ENCODE measurements at regions not wholly inside any gene's neighbourhood (a gene's known extent, or its start where the extent isn't known, plus 50 kb on each side); places are given as distances from the start of the nearest gene placed in this dataset.
"Not testable (repeated sequence)": the region's sequence is repeated elsewhere in the genome, so short reads cannot be mapped to it uniquely, and the experiment has no call there.

DNA sequence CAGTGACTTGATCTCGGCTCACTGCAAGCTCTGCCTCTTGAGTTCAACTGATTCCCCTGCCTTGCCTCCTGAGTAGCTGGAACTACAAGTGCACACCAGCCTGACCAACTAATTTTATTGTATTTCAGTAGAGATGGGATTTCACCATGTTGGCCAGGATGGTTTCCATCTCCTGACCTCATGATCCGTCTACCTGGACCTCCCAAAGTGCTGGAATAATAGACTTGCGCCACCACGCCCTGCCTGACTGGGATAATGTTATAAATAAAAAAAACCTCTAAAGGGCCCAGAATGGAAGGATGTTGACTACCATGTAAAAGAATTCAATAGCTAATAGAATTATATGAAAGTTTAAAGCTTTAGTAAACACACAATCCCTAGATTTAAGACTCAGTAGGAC is 91.9 kb downstream of the TSPY10 start:
- no peak overlapping the region for H3K4me3 ChIP-seq (ENCODE audit: low read length)
- no peaks in the 10 kb centered on the region for H3K4me1 ChIP-seq (ENCODE audit: insufficient read depth, low read length)
- H3K36me3 ChIP-seq (ENCODE audit: insufficient read depth, low read depth, low read length) = no peaks in the 10 kb centered on the region
- no peaks in the 10 kb centered on the region for H3K27me3 ChIP-seq (ENCODE audit: insufficient read depth, low read length)
- H3K9ac ChIP-seq (ENCODE audit: low read depth, low read length) = no peak overlapping the region
- peaks cover 25% of the 10 kb centered on the region for H3K9me3 ChIP-seq (ENCODE audit: insufficient read depth, low read depth, low read length)
- H3K27ac ChIP-seq (ENCODE audit: low read length) = no peak overlapping the region

DNA sequence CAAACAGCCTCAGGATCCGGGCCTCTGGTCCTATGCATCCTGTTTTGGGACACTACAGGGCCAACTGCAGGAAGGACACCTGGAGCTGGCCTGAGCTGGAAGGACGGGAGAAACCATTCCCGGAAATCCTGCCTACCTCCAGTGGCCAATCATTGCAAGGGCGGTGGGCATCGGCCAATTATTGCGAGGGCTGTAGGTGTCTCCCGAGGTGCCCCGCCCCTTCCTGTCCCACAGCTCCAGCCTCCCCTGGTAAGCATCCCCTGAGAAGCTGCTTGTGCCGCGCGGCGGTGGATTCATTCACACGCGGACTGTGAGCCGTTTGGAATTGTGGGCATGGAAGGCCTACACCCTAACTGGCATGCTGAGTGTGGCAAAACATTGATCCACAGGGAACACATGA is 95.5 kb downstream of the TSPY10 start:
- Histone ChIP-seq H3K36me3 (ENCODE audit: insufficient read depth, low read depth, low read length) (no peaks in the 10 kb centered on the region), H3K4me1 (ENCODE audit: insufficient read depth, low read length) (no peaks in the 10 kb centered on the region), H3K9me3 (ENCODE audit: insufficient read depth, low read depth, low read length) (peaks cover 23% of the 10 kb centered on the region), H3K9ac (ENCODE audit: low read depth, low read length) (no peak overlapping the region), H3K4me3 (ENCODE audit: low read length) (no peak overlapping the region), H3K27me3 (ENCODE audit: insufficient read depth, low read length) (no peaks in the 10 kb centered on the region), H3K27ac (ENCODE audit: low read length) (no peak overlapping the region)

DNA sequence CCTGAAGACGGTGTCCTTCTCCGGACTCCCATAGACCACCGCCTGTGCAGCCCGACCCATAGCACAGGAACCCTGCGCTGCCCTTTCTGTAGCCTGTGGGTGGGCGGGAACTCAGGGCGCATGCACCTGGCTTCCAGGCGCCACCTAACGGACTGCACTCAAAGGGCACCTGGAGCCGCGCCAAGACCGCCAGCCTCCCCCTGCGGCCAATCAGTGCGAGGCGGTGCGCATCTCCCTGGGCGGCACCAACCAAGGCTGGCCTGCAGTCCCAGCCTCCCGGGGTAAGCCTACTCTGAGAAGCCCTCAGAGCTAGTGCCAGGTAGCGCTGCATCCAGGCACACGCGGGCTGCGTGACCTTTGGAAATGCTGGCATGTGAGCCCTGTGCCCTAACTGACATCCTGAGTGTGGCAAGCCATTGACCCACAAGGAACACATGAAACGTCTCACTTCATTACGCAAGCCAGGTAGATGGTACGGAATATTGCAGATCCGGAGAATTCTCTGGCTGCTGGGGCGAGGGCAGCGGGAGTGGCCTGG is 113.0 kb downstream of the TSPY10 start:
- not testable (repeated sequence) for H3K36me3 ChIP-seq (ENCODE audit: insufficient read depth, low read depth, low read length); H3K4me3 ChIP-seq (ENCODE audit: low read length); H3K9ac ChIP-seq (ENCODE audit: low read depth, low read length); H3K4me1 ChIP-seq (ENCODE audit: insufficient read depth, low read length); H3K9me3 ChIP-seq (ENCODE audit: insufficient read depth, low read depth, low read length); H3K27ac ChIP-seq (ENCODE audit: low read length); H3K27me3 ChIP-seq (ENCODE audit: insufficient read depth, low read length)

DNA sequence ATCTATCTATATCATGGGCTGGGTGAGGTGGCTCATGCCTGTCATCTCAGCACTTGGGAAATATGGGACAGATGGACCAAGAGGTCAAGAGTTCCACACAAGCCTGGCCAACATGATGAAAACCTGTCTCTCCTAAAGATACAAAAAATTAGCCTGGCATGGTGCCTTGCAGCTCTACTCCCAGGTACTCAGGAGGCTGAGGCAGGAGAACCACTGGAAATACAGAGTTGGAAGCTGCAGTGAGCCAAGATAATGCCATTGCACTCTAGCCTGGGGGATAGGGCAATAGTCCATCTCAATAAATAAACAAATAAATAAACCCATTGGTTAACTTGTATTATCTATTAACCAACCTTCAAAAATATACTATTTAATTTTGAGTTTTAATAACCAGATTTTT is 138.5 kb downstream of the TSPY10 start:
- H3K9me3 ChIP-seq (ENCODE audit: insufficient read depth, low read depth, low read length); H3K4me1 ChIP-seq (ENCODE audit: insufficient read depth, low read length); H3K27ac ChIP-seq (ENCODE audit: low read length); H3K4me3 ChIP-seq (ENCODE audit: low read length); H3K9ac ChIP-seq (ENCODE audit: low read depth, low read length); H3K36me3 ChIP-seq (ENCODE audit: insufficient read depth, low read depth, low read length); H3K27me3 ChIP-seq (ENCODE audit: insufficient read depth, low read length): not testable (repeated sequence)

DNA sequence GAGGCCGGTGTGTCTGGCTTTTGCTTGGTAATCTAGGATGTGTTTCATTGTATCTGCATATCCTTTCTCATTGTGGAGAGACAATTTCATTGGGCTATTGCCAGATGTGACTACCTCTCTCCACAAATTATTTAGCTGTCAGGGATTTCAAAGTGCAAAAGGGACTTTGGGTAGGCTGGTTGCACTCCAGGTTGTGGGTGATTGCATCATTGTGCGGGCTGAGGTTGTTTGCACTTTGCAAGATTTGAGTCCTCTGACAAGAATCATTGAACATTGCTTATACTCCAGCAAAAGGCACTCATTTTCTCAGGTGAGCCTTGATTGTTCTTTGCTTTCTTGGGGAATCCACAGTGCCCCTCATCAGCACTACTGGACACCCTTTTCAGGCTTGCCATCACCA is 164.8 kb downstream of the TSPY10 start:
- H3K9ac ChIP-seq (ENCODE audit: low read depth, low read length); H3K4me1 ChIP-seq (ENCODE audit: insufficient read depth, low read length); H3K4me3 ChIP-seq (ENCODE audit: low read length); H3K9me3 ChIP-seq (ENCODE audit: insufficient read depth, low read depth, low read length); H3K27ac ChIP-seq (ENCODE audit: low read length); H3K36me3 ChIP-seq (ENCODE audit: insufficient read depth, low read depth, low read length); H3K27me3 ChIP-seq (ENCODE audit: insufficient read depth, low read length): not testable (repeated sequence)

DNA sequence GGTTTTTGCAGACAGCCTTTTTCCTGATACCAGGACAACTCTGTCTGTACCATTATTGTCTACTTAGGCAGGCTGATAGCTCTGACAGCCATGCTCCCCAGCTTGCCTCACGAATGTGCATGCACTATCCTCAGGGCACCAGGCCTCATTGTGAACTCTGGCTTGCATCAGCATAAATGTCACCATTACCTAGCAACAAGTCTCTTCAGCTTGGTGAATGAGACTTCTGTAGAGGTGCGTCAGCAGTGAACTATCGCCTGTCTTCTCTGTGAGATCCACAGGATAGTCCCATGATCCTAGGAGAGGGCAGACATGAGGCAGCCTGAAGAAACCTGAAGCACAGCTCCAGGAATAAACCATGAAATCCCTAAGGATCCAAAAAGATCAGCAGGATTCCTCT is 189.3 kb downstream of the TSPY10 start:
- H3K27me3 ChIP-seq (ENCODE audit: insufficient read depth, low read length); H3K36me3 ChIP-seq (ENCODE audit: insufficient read depth, low read depth, low read length); H3K9ac ChIP-seq (ENCODE audit: low read depth, low read length); H3K4me1 ChIP-seq (ENCODE audit: insufficient read depth, low read length); H3K9me3 ChIP-seq (ENCODE audit: insufficient read depth, low read depth, low read length); H3K4me3 ChIP-seq (ENCODE audit: low read length); H3K27ac ChIP-seq (ENCODE audit: low read length): not testable (repeated sequence)

DNA sequence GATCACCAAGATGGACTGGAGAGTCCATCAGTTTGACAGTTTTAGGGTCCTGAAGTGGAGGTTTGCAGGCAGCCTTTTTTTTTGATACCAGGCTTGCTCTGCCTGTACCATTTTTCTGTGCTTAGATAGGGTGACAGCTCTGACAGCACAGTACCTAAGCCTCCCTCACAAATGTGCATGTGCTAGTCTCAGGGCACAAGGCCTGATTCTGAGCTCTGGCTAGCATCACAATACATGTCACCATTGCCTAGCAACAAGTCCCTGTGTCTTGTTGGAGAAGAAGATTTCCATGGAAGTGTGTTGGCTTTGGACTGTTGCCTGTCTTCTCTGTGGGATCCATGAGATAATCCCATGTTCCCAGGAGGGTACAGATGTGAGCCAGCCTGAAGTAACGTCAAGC is 191.1 kb downstream of the TSPY10 start:
- not testable (repeated sequence) for H3K9me3 ChIP-seq (ENCODE audit: insufficient read depth, low read depth, low read length); H3K36me3 ChIP-seq (ENCODE audit: insufficient read depth, low read depth, low read length); H3K27me3 ChIP-seq (ENCODE audit: insufficient read depth, low read length); H3K27ac ChIP-seq (ENCODE audit: low read length); H3K4me1 ChIP-seq (ENCODE audit: insufficient read depth, low read length); H3K4me3 ChIP-seq (ENCODE audit: low read length); H3K9ac ChIP-seq (ENCODE audit: low read depth, low read length)

DNA sequence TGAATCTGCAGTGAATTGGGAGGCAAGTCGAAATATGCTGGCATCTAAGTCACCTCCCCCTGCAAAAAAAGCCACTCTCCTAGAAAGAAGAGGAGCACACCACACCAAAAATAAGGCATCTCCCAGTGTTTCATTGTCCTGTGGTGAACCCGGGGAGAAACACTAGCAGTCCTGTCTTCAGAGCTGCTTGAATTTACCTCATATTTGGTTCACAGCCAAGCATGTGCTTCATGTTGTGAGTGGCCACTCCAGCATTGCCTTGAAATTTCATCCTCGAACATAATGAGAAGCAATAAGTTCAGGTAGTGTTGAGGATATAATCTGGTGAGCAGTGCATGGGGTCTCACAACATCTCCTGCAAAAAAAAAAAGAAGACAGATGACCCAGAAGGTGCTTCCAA is 191.9 kb downstream of the TSPY10 start:
- not testable (repeated sequence) for H3K9me3 ChIP-seq (ENCODE audit: insufficient read depth, low read depth, low read length); H3K4me1 ChIP-seq (ENCODE audit: insufficient read depth, low read length); H3K27me3 ChIP-seq (ENCODE audit: insufficient read depth, low read length); H3K9ac ChIP-seq (ENCODE audit: low read depth, low read length); H3K4me3 ChIP-seq (ENCODE audit: low read length); H3K36me3 ChIP-seq (ENCODE audit: insufficient read depth, low read depth, low read length); H3K27ac ChIP-seq (ENCODE audit: low read length)

DNA sequence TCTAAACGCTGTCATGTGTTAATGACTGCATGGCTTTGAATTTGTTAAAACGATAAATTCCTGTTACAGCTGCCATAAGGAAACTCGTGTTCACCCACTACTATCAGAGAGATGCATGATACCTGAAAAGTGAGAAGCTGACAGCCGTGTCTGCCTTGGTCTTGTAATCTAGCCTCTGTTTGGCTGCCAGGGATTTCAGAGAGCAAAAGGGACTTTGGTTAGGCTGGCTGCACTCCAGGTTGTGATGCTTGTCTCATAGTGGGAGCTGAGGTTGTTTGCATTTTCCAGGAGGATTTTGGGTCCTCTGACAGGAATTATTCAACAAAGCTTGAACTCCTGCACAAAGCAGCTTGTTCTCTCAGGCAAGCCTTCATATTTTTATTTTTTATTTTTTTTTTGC is 209.9 kb downstream of the TSPY10 start:
- H3K27ac ChIP-seq (ENCODE audit: low read length); H3K9ac ChIP-seq (ENCODE audit: low read depth, low read length); H3K9me3 ChIP-seq (ENCODE audit: insufficient read depth, low read depth, low read length); H3K36me3 ChIP-seq (ENCODE audit: insufficient read depth, low read depth, low read length); H3K4me1 ChIP-seq (ENCODE audit: insufficient read depth, low read length); H3K4me3 ChIP-seq (ENCODE audit: low read length); H3K27me3 ChIP-seq (ENCODE audit: insufficient read depth, low read length): not testable (repeated sequence)

DNA sequence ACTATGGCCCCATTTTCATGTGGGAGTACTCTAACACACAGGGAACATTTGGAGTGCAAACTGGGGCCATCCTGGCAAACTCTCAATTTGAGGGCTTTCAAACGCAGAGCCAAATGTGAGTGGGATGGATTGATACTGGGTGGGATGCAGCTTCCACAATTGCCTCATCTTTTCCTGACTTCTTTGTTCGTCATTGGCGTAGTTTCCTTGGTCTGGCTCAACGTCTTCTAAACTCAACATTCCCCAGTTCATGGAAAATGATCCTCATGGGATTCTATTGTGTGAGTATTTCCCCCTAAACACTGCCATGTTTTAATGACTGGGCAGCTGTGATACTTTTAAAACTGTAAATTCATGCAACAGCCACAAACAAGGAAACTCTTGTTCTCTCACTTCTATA is 228.3 kb downstream of the TSPY10 start:
- H3K27me3 ChIP-seq (ENCODE audit: insufficient read depth, low read length); H3K4me3 ChIP-seq (ENCODE audit: low read length); H3K27ac ChIP-seq (ENCODE audit: low read length); H3K36me3 ChIP-seq (ENCODE audit: insufficient read depth, low read depth, low read length); H3K9me3 ChIP-seq (ENCODE audit: insufficient read depth, low read depth, low read length); H3K4me1 ChIP-seq (ENCODE audit: insufficient read depth, low read length); H3K9ac ChIP-seq (ENCODE audit: low read depth, low read length): not testable (repeated sequence)

DNA sequence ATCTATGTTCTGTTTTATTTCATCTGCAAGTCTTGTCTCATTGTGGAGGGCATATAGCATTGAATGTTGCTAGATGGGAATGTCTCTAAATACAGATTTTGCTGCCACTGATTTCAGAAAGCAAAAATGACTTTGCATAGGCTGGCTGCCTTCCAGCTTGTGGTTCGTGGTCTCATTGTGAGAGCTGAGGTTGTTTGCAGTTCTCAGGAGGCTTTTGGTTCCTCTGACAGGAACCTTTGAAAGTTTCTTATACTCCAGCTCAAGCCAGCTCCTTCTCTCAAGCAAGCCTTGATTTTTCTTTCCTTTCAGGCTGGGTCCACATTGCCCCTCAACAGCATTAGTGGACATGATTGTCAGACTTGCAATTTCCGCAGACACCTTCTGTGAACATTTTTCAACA is 229.8 kb downstream of the TSPY10 start:
- not testable (repeated sequence) for H3K9me3 ChIP-seq (ENCODE audit: insufficient read depth, low read depth, low read length)

DNA sequence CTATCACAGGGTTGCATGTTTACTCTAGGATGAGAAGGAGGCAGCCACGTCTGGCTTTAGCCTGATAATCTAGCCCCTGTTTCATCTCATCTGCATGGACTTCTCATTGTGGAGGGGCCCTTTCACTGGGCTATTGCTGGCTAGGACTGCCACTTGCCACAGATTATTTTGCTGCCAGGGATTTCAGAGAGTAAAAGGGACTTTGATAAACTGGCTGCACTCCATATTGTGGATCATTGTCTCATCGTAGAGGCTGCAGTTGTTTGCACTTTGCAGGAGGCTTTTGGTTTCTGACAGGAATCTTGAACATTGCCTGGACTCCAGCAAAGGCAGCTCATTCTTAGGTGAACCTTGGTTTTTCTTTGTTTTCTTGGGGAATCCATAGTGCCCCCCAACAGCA is 234.8 kb downstream of the TSPY10 start:
- H3K9me3 ChIP-seq (ENCODE audit: insufficient read depth, low read depth, low read length); H3K27ac ChIP-seq (ENCODE audit: low read length); H3K4me1 ChIP-seq (ENCODE audit: insufficient read depth, low read length); H3K9ac ChIP-seq (ENCODE audit: low read depth, low read length); H3K27me3 ChIP-seq (ENCODE audit: insufficient read depth, low read length); H3K36me3 ChIP-seq (ENCODE audit: insufficient read depth, low read depth, low read length); H3K4me3 ChIP-seq (ENCODE audit: low read length): not testable (repeated sequence)

More for the DNA sequence above, 229.8 kb downstream of the TSPY10 start:
- H3K9ac ChIP-seq (ENCODE audit: low read depth, low read length); H3K4me1 ChIP-seq (ENCODE audit: insufficient read depth, low read length); H3K36me3 ChIP-seq (ENCODE audit: insufficient read depth, low read depth, low read length); H3K27ac ChIP-seq (ENCODE audit: low read length); H3K4me3 ChIP-seq (ENCODE audit: low read length); H3K27me3 ChIP-seq (ENCODE audit: insufficient read depth, low read length): not testable (repeated sequence)

DNA sequence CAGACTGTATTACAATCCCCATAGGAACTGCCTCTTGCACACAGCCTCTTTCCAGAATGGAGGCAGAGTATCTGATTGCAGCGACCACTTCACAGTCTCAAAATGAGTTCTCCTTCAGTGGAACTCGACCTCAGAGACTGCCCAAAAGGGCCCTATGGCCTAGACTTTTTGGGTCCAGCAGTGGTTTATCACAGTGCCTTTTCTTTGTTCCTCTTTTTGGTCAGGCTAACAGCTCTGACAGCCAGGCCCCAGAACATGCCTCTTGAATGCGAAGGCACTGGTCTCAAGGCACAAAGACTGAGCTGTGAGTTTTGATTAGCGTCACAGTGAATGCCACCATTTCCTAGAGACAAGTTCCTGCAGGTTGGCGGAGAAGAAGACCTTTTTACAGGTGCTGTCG is 241.6 kb downstream of the TSPY10 start:
- not testable (repeated sequence) for H3K9me3 ChIP-seq (ENCODE audit: insufficient read depth, low read depth, low read length); H3K27ac ChIP-seq (ENCODE audit: low read length); H3K27me3 ChIP-seq (ENCODE audit: insufficient read depth, low read length); H3K4me1 ChIP-seq (ENCODE audit: insufficient read depth, low read length); H3K4me3 ChIP-seq (ENCODE audit: low read length); H3K36me3 ChIP-seq (ENCODE audit: insufficient read depth, low read depth, low read length); H3K9ac ChIP-seq (ENCODE audit: low read depth, low read length)

Measured in iPS-20b (cell line).